ENCODE measurements at regions not wholly inside any gene's neighbourhood (a gene's known extent, or its start where the extent isn't known, plus 50 kb on each side); places are given as distances from the start of the nearest gene placed in this dataset.

DNA sequence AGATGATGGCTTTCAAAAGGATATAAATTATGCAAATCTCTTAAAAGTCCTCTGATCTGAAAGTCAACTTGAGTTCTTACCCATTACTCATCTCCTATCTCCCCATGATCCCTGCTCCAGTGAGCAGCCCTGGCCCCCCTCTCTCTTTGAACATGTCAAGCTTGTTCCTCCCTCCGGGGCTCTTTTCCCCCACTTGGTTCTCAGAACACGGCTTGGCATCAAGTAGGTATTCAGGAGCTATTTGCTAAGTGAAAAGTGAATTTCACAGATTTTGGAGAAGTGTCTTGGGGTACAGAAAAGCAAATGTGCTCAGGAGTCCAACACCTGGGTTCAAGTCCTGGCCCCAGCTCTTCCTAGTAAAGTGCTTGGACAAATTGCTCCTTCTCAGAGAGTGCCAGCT is 98.3 kb upstream of the CTBP2 start:
- dilution Hi-C loops (cut with MboI; ENCODE audit: extremely low pct_ligation_motif_present, low sequenced_read_pairs), result no loop called here
- H3K9ac ChIP-seq (replicated peaks; ENCODE audit: extremely low read depth, insufficient read depth, low read length), result no peak overlapping the region
- no peaks in the 10 kb centered on the region for H3K9me3 ChIP-seq (replicated peaks; ENCODE audit: control insufficient read depth, insufficient read depth, low read length)
- no peak overlapping the region for H2AFZ ChIP-seq (ENCODE audit: low read depth, low read length)
- H4K20me1 ChIP-seq (replicated peaks; ENCODE audit: control insufficient read depth, extremely low read depth, insufficient read depth, low read length), result no peaks in the 10 kb centered on the region
- H3K4me1 ChIP-seq (ENCODE audit: control insufficient read depth, extremely low read depth, insufficient read depth, low read length), result no peaks in the 10 kb centered on the region
- H3K36me3 ChIP-seq (ENCODE audit: control insufficient read depth in 2 of 2, extremely low read depth in 1 of 2, insufficient read depth in 2 of 2, low read length in 2 of 2), result no peaks in the 10 kb centered on the region
- POLR2A ChIA-PET, result no interaction called here
- no peaks in the 10 kb centered on the region for H3K27me3 ChIP-seq (ENCODE audit: control insufficient read depth in 2 of 2, insufficient read depth in 2 of 2, low read length in 2 of 2)
- intact Hi-C loops (cut with micrococcal nuclease), result no loop called here
- FAIRE-seq (no peak), DNase-seq (ENCODE audit: low read depth, low spot score) (no peak)
- no peak for TF ChIP-seq EZH2 (IDR thresholded peaks at IDR 0.05; ENCODE audit: borderline replicate concordance, low read depth, low read length, severe bottlenecking)
- no peak for TF ChIP-seq POLR2AphosphoS5 (IDR thresholded peaks at IDR 0.05; ENCODE audit: insufficient read depth, low read depth, low read length)
- no peak for TF ChIP-seq MYC (IDR thresholded peaks at IDR 0.05; ENCODE audit: low read depth, low read length)
- TF ChIP-seq POLR2A (IDR thresholded peaks at IDR 0.05; ENCODE audit: low read depth, low read length), result no peak
- TF ChIP-seq, protein P1, sequence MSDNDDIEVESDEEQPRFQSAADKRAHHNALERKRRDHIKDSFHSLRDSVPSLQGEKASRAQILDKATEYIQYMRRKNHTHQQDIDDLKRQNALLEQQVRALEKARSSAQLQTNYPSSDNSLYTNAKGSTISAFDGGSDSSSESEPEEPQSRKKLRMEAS (IDR thresholded peaks at IDR 0.05; ENCODE audit: insufficient read depth, insufficient read length), result no peak
- no peak for TF ChIP-seq GATA2 (IDR thresholded peaks at IDR 0.05; ENCODE audit: insufficient read depth, insufficient read length, low read depth, low read length)
- TF ChIP-seq JUN (IDR thresholded peaks at IDR 0.05; ENCODE audit: borderline replicate concordance, insufficient read depth, insufficient read length, low read depth), result no peak
- TF ChIP-seq FOS (IDR thresholded peaks at IDR 0.05; ENCODE audit: borderline replicate concordance, insufficient read depth, low read length), result no peak
- TF ChIP-seq, protein P2, sequence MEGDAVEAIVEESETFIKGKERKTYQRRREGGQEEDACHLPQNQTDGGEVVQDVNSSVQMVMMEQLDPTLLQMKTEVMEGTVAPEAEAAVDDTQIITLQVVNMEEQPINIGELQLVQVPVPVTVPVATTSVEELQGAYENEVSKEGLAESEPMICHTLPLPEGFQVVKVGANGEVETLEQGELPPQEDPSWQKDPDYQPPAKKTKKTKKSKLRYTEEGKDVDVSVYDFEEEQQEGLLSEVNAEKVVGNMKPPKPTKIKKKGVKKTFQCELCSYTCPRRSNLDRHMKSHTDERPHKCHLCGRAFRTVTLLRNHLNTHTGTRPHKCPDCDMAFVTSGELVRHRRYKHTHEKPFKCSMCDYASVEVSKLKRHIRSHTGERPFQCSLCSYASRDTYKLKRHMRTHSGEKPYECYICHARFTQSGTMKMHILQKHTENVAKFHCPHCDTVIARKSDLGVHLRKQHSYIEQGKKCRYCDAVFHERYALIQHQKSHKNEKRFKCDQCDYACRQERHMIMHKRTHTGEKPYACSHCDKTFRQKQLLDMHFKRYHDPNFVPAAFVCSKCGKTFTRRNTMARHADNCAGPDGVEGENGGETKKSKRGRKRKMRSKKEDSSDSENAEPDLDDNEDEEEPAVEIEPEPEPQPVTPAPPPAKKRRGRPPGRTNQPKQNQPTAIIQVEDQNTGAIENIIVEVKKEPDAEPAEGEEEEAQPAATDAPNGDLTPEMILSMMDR (IDR thresholded peaks at IDR 0.05; ENCODE audit: extremely low read depth in 1 of 2, insufficient read depth in 1 of 2, low read depth in 1 of 2, low read length in 2 of 2), result no peak
- CTCF ChIA-PET, result no interaction called here
- H3K27ac ChIP-seq (ENCODE audit: insufficient read depth, low read depth, low read length), result no peak overlapping the region
- no peaks in the 10 kb centered on the region for H3K9me1 ChIP-seq (replicated peaks; ENCODE audit: control insufficient read depth, extremely low read depth, insufficient read depth, low read length)
- H3K79me2 ChIP-seq (ENCODE audit: control insufficient read depth, insufficient read depth, low read length), result no peaks in the 10 kb centered on the region
- no TSS peak for BruUV-seq (replicated peaks)
- H3K4me3 ChIP-seq (replicated peaks in 1 of 3; ENCODE audit: insufficient read depth in 1 of 3, low read depth in 1 of 3, low read length in 3 of 3), result no peak overlapping the region
- H3K4me2 ChIP-seq (ENCODE audit: insufficient read depth, low read length), result no peak overlapping the region
